IMR-90 (cell line): ENCODE measurements at regions not wholly inside any gene's neighbourhood (a gene's known extent, or its start where the extent isn't known, plus 50 kb on each side); places are given as distances from the start of the nearest gene placed in this dataset.

ENCODE experiments used
- ATAC-seq: fragments of 200-7000 bp; cut with Tn5 transposase; 2 replicates; pipeline ENCODE4 v1.9.1; 2020; ENCODE audit warnings: low read depth, mild to moderate bottlenecking, moderate library complexity
- BruUV-seq: library from RNA; stranded (reverse); fragments of 400-500 nt; replicated peaks from 2 replicates; lab custom pipeline; 2021; lab: Mats Ljungman, UMichigan
- CTCF ChIA-PET: fragments of 300-600 bp; formaldehyde crosslinking; extraction: SDS; loops from one replicate; lab custom pipeline; 2021; ENCODE audit warnings: antibody characterized with exemption; lab: Yijun Ruan, JAX
- POLR2A ChIA-PET: fragments of 300-600 bp; sonication (Branson Sonifier 250); formaldehyde crosslinking; loops from one replicate; lab custom pipeline; 2022; ENCODE audit warnings: antibody characterized with exemption; ENCODE audit not compliant: unreplicated experiment; lab: Charles Lee
- DNase-seq: peaks from one replicate; pipeline ENCODE4 v3.0.0; 2013
- H2AFZ ChIP-seq: replicated peaks from 2 replicates; pipeline ENCODE3; 2013; ENCODE audit warnings: low read length, mild to moderate bottlenecking; ENCODE audit not compliant: poor library complexity
- H2AK5ac ChIP-seq: 2 replicates; pipeline ENCODE4 v1.6.1; 2013; ENCODE audit warnings: low read depth, low read length, inconsistent platforms
- H2AK9ac ChIP-seq: replicated peaks from 2 replicates; pipeline ENCODE3; 2013; ENCODE audit warnings: mild to moderate bottlenecking, low read depth, low read length, moderate library complexity; ENCODE audit not compliant: poor library complexity
- H2BK120ac ChIP-seq: 2 replicates; pipeline ENCODE4 v1.6.1; 2013; ENCODE audit warnings: low read depth, low read length, inconsistent platforms
- H2BK15ac ChIP-seq: 3 replicates; pipeline ENCODE4 v1.6.1; 2013; ENCODE audit warnings: low read depth, low read length, inconsistent platforms
- H2BK20ac ChIP-seq: 2 replicates; pipeline ENCODE4 v1.6.1; 2013; ENCODE audit warnings: low read depth, mild to moderate bottlenecking, inconsistent platforms, low read length, moderate library complexity
- H2BK5ac ChIP-seq: 2 replicates; pipeline ENCODE4 v1.6.1; 2013; ENCODE audit warnings: mild to moderate bottlenecking, low read depth, low read length, inconsistent platforms; ENCODE audit not compliant: poor library complexity, severe bottlenecking
- H3K14ac ChIP-seq: replicated peaks from 2 replicates; pipeline ENCODE4 v1.6.1; 2013; ENCODE audit warnings: low read depth, low read length, inconsistent platforms
- H3K18ac ChIP-seq: 2 replicates; pipeline ENCODE4 v1.6.1; 2013; ENCODE audit warnings: low read depth, low read length, control low read depth
- H3K23ac ChIP-seq: 2 replicates; pipeline ENCODE4 v1.6.1; 2013; ENCODE audit warnings: low read depth, low read length, inconsistent platforms
- H3K27ac ChIP-seq: 2 replicates; pipeline ENCODE4 v1.5.1; 2013; ENCODE audit warnings: mild to moderate bottlenecking, control low read depth, low read length; ENCODE audit not compliant: insufficient read depth
- H3K27me3 ChIP-seq: 2 replicates; pipeline ENCODE4 v1.6.1; 2013; ENCODE audit warnings: low read length; ENCODE audit not compliant: control insufficient read depth, insufficient read depth
- H3K36me3 ChIP-seq: 2 replicates; pipeline ENCODE4 v1.6.1; 2013; ENCODE audit warnings: low read length, mixed read lengths; ENCODE audit not compliant: control insufficient read depth, insufficient read depth
- H3K4ac ChIP-seq: 2 replicates; pipeline ENCODE4 v1.6.1; 2013; ENCODE audit warnings: low read depth, low read length, inconsistent platforms
- H3K4me1 ChIP-seq: 2 replicates; pipeline ENCODE4 v1.6.1; 2013; ENCODE audit warnings: low read length, mixed read lengths; ENCODE audit not compliant: control insufficient read depth, insufficient read depth
- H3K4me2 ChIP-seq: 2 replicates; pipeline ENCODE4 v1.6.1; 2013; ENCODE audit warnings: low read depth, mild to moderate bottlenecking, control low read depth, low read length, moderate library complexity
- H3K4me3 ChIP-seq: 2 replicates; pipeline ENCODE4 v1.5.1; 2013; ENCODE audit warnings: low read depth, mild to moderate bottlenecking, control low read depth, low read length, moderate library complexity; ENCODE audit not compliant: insufficient read depth
- H3K56ac ChIP-seq: 2 replicates; pipeline ENCODE4 v1.6.1; 2013; ENCODE audit warnings: low read length, inconsistent platforms; ENCODE audit not compliant: insufficient read depth; ENCODE audit errors: extremely low read depth
- H3K79me1 ChIP-seq, 2 experiments: 2 replicates each; pipeline ENCODE4 v1.6.1; 2013; ENCODE audit warnings: low read length in 2 of 2, inconsistent platforms in 1 of 2, low read depth in 1 of 2
- H3K9ac ChIP-seq: 2 replicates; pipeline ENCODE4 v1.6.1; 2013; ENCODE audit warnings: low read depth, low read length, control low read depth
- H3K9me1 ChIP-seq: 2 replicates; pipeline ENCODE4 v1.6.1; 2013; ENCODE audit warnings: low read length, inconsistent platforms; ENCODE audit not compliant: insufficient read depth
- H3K9me3 ChIP-seq: 2 replicates; pipeline ENCODE4 v1.6.1; 2013; ENCODE audit warnings: low read length; ENCODE audit not compliant: control insufficient read depth, insufficient read depth
- H4K20me1 ChIP-seq: 2 replicates; pipeline ENCODE4 v1.6.1; 2013; ENCODE audit warnings: low read length, inconsistent platforms; ENCODE audit not compliant: insufficient read depth
- H4K5ac ChIP-seq: 2 replicates; pipeline ENCODE4 v1.6.1; 2013; ENCODE audit warnings: mild to moderate bottlenecking, low read depth, low read length, control low read depth
- H4K8ac ChIP-seq, 2 experiments: 2 replicates each; pipeline ENCODE4 v1.6.1; 2013; ENCODE audit warnings: low read depth in 2 of 2, low read length in 2 of 2, control low read depth in 1 of 2, inconsistent platforms in 1 of 2
- H4K91ac ChIP-seq: 2 replicates; pipeline ENCODE4 v1.6.1; 2013; ENCODE audit warnings: low read depth, low read length, inconsistent platforms; ENCODE audit not compliant: insufficient read depth
- CEBPB ChIP-seq: IDR thresholded peaks from 2 replicates; pipeline ENCODE4 v1.6.1; 2012; ENCODE audit warnings: low read depth, low read length, improper control_type of control experiment
- CHD1 ChIP-seq: IDR thresholded peaks from 2 replicates; pipeline ENCODE4 v1.6.1; 2012; ENCODE audit warnings: low read depth, low read length, improper control_type of control experiment
- CTCF ChIP-seq: conservative IDR thresholded peaks from 2 replicates; pipeline ENCODE4 v1.5.1; 2012; ENCODE audit warnings: mild to moderate bottlenecking, low read depth, low read length, improper control_type of control experiment
- FOS ChIP-seq: fragments of 150-350 bp; IDR thresholded peaks from 2 replicates; pipeline ENCODE4 v1.6.1; 2016; ENCODE audit warnings: low read depth, low read length
- MAFK ChIP-seq: IDR thresholded peaks from 2 replicates; pipeline ENCODE4 v1.6.1; 2012; ENCODE audit warnings: low read depth, low read length, improper control_type of control experiment
- MAZ ChIP-seq: IDR thresholded peaks from 2 replicates; pipeline ENCODE4 v1.6.1; 2012; ENCODE audit warnings: low read depth, mild to moderate bottlenecking, low read length, improper control_type of control experiment, moderate library complexity, borderline replicate concordance
- MXI1 ChIP-seq: IDR thresholded peaks from 2 replicates; pipeline ENCODE4 v1.6.1; 2012; ENCODE audit warnings: low read depth, mild to moderate bottlenecking, low read length, moderate library complexity, borderline replicate concordance
- NFE2L2 ChIP-seq: fragments of 150-350 bp; IDR thresholded peaks from 2 replicates; pipeline ENCODE4 v1.6.1; 2016; ENCODE audit warnings: low read depth, mild to moderate bottlenecking, low read length
- POLR2A ChIP-seq: IDR thresholded peaks from 2 replicates; pipeline ENCODE4 v1.6.1; 2012; ENCODE audit warnings: mild to moderate bottlenecking, low read depth, low read length
- RAD21 ChIP-seq: IDR thresholded peaks from 2 replicates; pipeline ENCODE4 v1.6.1; 2012; ENCODE audit warnings: low read length, improper control_type of control experiment
- RCOR1 ChIP-seq: IDR thresholded peaks from 2 replicates; pipeline ENCODE4 v1.6.1; 2012; ENCODE audit warnings: mild to moderate bottlenecking, low read length, improper control_type of control experiment; ENCODE audit not compliant: insufficient replicate concordance
- RFX5 ChIP-seq: IDR thresholded peaks from 2 replicates; pipeline ENCODE4 v1.8.0; 2012; ENCODE audit warnings: low read depth, mild to moderate bottlenecking, low read length, moderate library complexity
- SMC3 ChIP-seq: fragments of 150-350 bp; IDR thresholded peaks from 2 replicates; pipeline ENCODE4 v1.6.1; 2016; ENCODE audit warnings: low read depth, mild to moderate bottlenecking, antibody characterized with exemption, low read length, moderate library complexity
- USF2 ChIP-seq: fragments of 150-350 bp; IDR thresholded peaks from 2 replicates; pipeline ENCODE4 v1.6.1; 2017; ENCODE audit warnings: mild to moderate bottlenecking, antibody characterized with exemption, low read length, low read depth
- WGBS, 2 experiments: methylation state at CpG; one replicate each; pipeline versions ENCODE4 v1.1.5 to v1.1.7; 2013; ENCODE audit warnings: missing lambda C conversion rate in 2 of 2; ENCODE audit not compliant: insufficient read length in 1 of 2; ENCODE audit errors: extremely low coverage in 2 of 2; 5-methylcytosine and 5-hydroxymethylcytosine counted together
- dilution Hi-C: fragments of 300-500 bp; cut with HindIII; formaldehyde crosslinking; loops from one replicate; pipeline ENCODE4 v1.14.3; 2018; ENCODE audit warnings: low sequenced_read_pairs; ENCODE audit not compliant: unreplicated experiment
- in situ Hi-C: fragments of 300-500 bp; cut with MboI; formaldehyde crosslinking; loops from 3 replicates; pipeline ENCODE4 v1.14.3; 2019; ENCODE audit warnings: low sequenced_read_pairs, inconsistent platforms, mixed read lengths
- intact Hi-C: fragments of 100-400 bp; cut with micrococcal nuclease; formaldehyde crosslinking; loops from 2 replicates; pipeline ENCODE4 v1.10.0; 2022

- ATAC-seq, result no peak
- Histone ChIP-seq H2BK120ac (no peak overlapping the region), H2BK5ac (no peak overlapping the region), H3K18ac (no peak overlapping the region), H3K4me3 (no peak overlapping the region), H3K79me1 (no peaks in the 10 kb centered on the region), H3K14ac (no peak overlapping the region), H4K20me1 (no peaks in the 10 kb centered on the region), H2AFZ (no peak overlapping the region), H2BK15ac (no peak overlapping the region), H4K5ac (no peak overlapping the region), H2BK20ac (no peak overlapping the region), H3K9me1 (no peaks in the 10 kb centered on the region), H3K4ac (no peak overlapping the region), H3K4me1 (no peaks in the 10 kb centered on the region), H3K27ac (no peak overlapping the region), H3K36me3 (no peaks in the 10 kb centered on the region), H3K9me3 (no peaks in the 10 kb centered on the region), H3K9ac (no peak overlapping the region), H3K56ac (no peak overlapping the region), H2AK5ac (no peak overlapping the region), H3K23ac (no peak overlapping the region), H3K27me3 (peaks cover 22% of the 10 kb centered on the region), H2AK9ac (no peak overlapping the region), H3K4me2 (no peak overlapping the region), H4K91ac (no peak overlapping the region), H4K8ac (no peak overlapping the region)
- no TSS peak for BruUV-seq
- no peak for TF ChIP-seq MXI1
- no peak for TF ChIP-seq RCOR1
- TF ChIP-seq USF2, result no peak
- TF ChIP-seq SMC3, result no peak
- TF ChIP-seq MAZ, result no peak
- TF ChIP-seq RAD21, result no peak
- TF ChIP-seq FOS, result no peak
- TF ChIP-seq CTCF, result no peak
- TF ChIP-seq POLR2A, result no peak
- no peak for TF ChIP-seq MAFK
- no peak for TF ChIP-seq CEBPB
- TF ChIP-seq RFX5, result no peak
- no peak for TF ChIP-seq CHD1
- no peak for TF ChIP-seq NFE2L2
- intact Hi-C loops, result no loop called here
- in situ Hi-C loops, result no loop called here
- WGBS, 2 experiments, result no CpG with 5 or more reads among the region's 5 CpGs
- ChIA-PET CTCF (interaction anchor here (0.6 kb wide), 1 partner anchor 32 kb away, joined by 3 read pairs; no protein-coding TSS in a partner anchor), POLR2A (no interaction called here)
- no peak for DNase-seq
- dilution Hi-C loops, result no loop called here
These were observed 245.0 kb downstream of the CSNK2A3 start for GRCh38 chr11:11108026-11108425.
